GM12872 (cell line): ENCODE measurements at regions not wholly inside any gene's neighbourhood (a gene's known extent, or its start where the extent isn't known, plus 50 kb on each side); places are given as distances from the start of the nearest gene placed in this dataset.

Source experiments
- TF ChIP-seq, protein P1 (sequence below): IDR thresholded peaks from 3 replicates; pipeline ENCODE4 v1.5.1; 2011; ENCODE audit warnings: low read depth, mild to moderate bottlenecking, low read length, moderate library complexity; ENCODE audit not compliant: insufficient read depth

DNA sequence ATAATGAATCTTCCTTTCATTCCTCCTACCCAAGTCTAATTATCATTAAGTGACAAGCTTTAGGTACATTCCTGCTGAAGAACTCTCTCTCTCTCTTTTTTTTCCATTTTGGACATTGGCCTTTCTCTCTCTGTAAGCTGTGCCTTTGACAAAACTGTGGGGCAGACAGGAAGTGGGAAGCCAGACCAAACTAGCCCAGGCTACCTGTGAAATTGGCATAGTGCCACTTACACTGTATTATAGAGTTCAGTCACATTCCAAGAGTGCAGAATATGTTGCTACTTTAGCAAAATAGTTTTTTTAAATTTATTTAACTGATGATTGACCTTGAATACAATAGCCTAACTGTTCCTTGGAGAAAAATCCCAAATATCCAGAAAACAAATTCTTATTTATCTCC lies 381.5 kb upstream of the ETAA1 start:
- TF ChIP-seq, protein P1, sequence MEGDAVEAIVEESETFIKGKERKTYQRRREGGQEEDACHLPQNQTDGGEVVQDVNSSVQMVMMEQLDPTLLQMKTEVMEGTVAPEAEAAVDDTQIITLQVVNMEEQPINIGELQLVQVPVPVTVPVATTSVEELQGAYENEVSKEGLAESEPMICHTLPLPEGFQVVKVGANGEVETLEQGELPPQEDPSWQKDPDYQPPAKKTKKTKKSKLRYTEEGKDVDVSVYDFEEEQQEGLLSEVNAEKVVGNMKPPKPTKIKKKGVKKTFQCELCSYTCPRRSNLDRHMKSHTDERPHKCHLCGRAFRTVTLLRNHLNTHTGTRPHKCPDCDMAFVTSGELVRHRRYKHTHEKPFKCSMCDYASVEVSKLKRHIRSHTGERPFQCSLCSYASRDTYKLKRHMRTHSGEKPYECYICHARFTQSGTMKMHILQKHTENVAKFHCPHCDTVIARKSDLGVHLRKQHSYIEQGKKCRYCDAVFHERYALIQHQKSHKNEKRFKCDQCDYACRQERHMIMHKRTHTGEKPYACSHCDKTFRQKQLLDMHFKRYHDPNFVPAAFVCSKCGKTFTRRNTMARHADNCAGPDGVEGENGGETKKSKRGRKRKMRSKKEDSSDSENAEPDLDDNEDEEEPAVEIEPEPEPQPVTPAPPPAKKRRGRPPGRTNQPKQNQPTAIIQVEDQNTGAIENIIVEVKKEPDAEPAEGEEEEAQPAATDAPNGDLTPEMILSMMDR, result no peak

DNA sequence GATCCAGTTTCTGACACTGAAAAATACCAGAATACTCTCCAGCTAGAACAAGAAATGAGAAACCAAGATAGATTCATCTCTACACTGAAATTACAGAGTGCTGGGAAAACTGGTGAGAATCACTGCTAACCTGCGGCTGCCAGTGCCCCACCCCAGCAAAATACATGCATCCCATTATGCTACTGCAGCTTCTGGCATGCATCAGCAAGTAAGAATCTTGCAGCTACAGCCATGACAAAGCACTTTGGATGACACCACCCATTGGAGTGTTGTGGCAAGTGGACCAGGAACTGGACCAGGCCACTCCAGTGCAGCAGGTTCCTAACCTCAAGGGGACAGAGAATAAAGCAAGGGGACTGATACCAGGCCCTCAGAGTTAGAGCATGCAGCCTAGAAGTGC lies 378.8 kb upstream of the ETAA1 start:
- TF ChIP-seq, protein P1, result no peak

DNA sequence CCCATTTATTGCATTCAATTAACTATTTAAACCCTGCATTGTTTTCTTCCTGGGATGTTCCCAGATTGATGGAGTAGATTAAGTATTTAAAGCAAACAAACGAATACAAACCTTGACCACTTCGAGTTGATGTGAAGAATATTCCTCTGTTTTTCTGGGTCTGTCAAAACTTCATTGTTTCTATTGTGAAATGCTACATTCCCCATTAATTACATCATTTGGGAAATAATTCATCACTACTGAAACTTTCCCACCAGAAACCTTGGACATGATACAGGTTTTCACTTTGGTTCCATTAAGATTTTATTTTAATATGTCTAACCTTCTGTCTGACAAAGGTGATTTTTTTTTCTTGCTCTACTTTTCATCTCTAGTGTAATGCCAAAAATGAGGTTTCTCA lies 365.1 kb upstream of the ETAA1 start:
- TF ChIP-seq, protein P1, result no peak

- TF ChIP-seq, protein P1, result no peak
Measured at GRCh38 chr2:67036444-67036843, 360.7 kb upstream of the ETAA1 start.

DNA sequence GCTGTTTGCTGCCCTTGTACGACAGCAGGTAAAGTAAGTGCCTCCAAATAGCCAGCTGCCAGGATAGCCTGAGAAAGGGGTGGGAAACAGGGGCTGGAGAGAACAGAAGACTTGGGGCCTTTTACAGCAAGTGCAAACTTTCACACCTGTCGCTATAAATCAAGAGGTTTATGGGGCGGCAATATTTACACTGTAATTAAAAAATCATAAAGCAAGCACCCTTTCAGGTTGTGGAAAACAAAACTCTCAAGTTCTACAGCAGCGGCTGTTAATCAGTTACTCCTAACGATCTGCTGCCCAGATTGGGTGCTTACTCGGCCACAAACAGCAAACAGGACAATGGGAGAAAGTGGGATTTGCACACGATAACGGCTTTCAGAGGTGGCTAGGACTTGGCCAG lies 359.5 kb upstream of the ETAA1 start:
- TF ChIP-seq, protein P1, result no peak

- TF ChIP-seq, protein P1, result no peak
Measured at GRCh38 chr2:67038195-67038594, 358.9 kb upstream of the ETAA1 start.

GRCh38 chr2:67039058-67039457 lies 358.1 kb upstream of the ETAA1 start:
- TF ChIP-seq, protein P1, result no peak
